ENCODE measurements at regions not wholly inside any gene's neighbourhood (a gene's known extent, or its start where the extent isn't known, plus 50 kb on each side); places are given as distances from the start of the nearest gene placed in this dataset.
"Not testable (repeated sequence)": the region's sequence is repeated elsewhere in the genome, so short reads cannot be mapped to it uniquely, and the experiment has no call there.

GRCh38 chr18:1240701-1241100 lies 336.0 kb downstream of the ADCYAP1 start:
- no peak for ATAC-seq
- intact Hi-C loops (cut with DNase I): no loop called here
- no peak for DNase-seq (ENCODE audit: low spot score)

GRCh38 chr18:1244397-1245122 lies 339.9 kb downstream of the ADCYAP1 start:
- ATAC-seq (no peak), DNase-seq (ENCODE audit: low spot score) (no peak)
- intact Hi-C loops (cut with DNase I): no loop called here

GRCh38 chr18:1246827-1247226 lies 342.2 kb downstream of the ADCYAP1 start:
- DNase-seq (ENCODE audit: low spot score) (no peak), ATAC-seq (no peak)
- intact Hi-C loops (cut with DNase I): no loop called here

GRCh38 chr18:1252534-1252933 lies 347.9 kb downstream of the ADCYAP1 start:
- DNase-seq (ENCODE audit: low spot score) (no peak), ATAC-seq (no peak)
- intact Hi-C loops (cut with DNase I): no loop called here

GRCh38 chr18:1252936-1253335 lies 348.3 kb downstream of the ADCYAP1 start:
- ATAC-seq: no peak
- intact Hi-C loops (cut with DNase I): no loop called here

GRCh38 chr18:1253827-1254226 lies 349.2 kb downstream of the ADCYAP1 start:
- no peak for DNase-seq (ENCODE audit: low spot score)
- intact Hi-C loops (cut with DNase I): no loop called here
- ATAC-seq: no peak

More at GRCh38 chr18:1252936-1253335, 348.3 kb downstream of the ADCYAP1 start:
- DNase-seq (ENCODE audit: low spot score): no peak

- intact Hi-C loops (cut with DNase I): no loop called here
- ATAC-seq (no peak), DNase-seq (ENCODE audit: low spot score) (no peak)
These were observed 356.4 kb downstream of the ADCYAP1 start for GRCh38 chr18:1261054-1261453.

GRCh38 chr18:1267021-1267420 lies 362.4 kb downstream of the ADCYAP1 start:
- intact Hi-C loops (cut with DNase I): no loop called here
- ATAC-seq: no peak
- no peak for DNase-seq (ENCODE audit: low spot score)

GRCh38 chr18:1270081-1270480 lies 365.4 kb downstream of the ADCYAP1 start:
- DNase-seq (ENCODE audit: low spot score): no peak
- ATAC-seq: no peak
- intact Hi-C loops (cut with DNase I): no loop called here

GRCh38 chr18:1273469-1273868 lies 368.8 kb downstream of the ADCYAP1 start:
- DNase-seq (ENCODE audit: low spot score) (no peak), ATAC-seq (no peak)
- intact Hi-C loops (cut with DNase I): no loop called here

- DNase-seq (ENCODE audit: low spot score) (no peak), ATAC-seq (no peak)
These were observed 387.5 kb downstream of the ADCYAP1 start for GRCh38 chr18:1292167-1292566.

GRCh38 chr18:1294229-1294628 lies 389.6 kb downstream of the ADCYAP1 start:
- no peak for ATAC-seq
- intact Hi-C loops (cut with DNase I): no loop called here
- DNase-seq (ENCODE audit: low spot score): no peak

More at GRCh38 chr18:1292167-1292566, 387.5 kb downstream of the ADCYAP1 start:
- intact Hi-C loops (cut with DNase I): no loop called here

GRCh38 chr18:1296237-1296636 lies 391.6 kb downstream of the ADCYAP1 start:
- ATAC-seq (no peak), DNase-seq (ENCODE audit: low spot score) (no peak)
- intact Hi-C loops (cut with DNase I): no loop called here

- intact Hi-C loops (cut with DNase I): no loop called here
- no peak for ATAC-seq
These were observed 398.2 kb downstream of the ADCYAP1 start for GRCh38 chr18:1302861-1303260.

GRCh38 chr18:1304392-1304992 lies 399.8 kb downstream of the ADCYAP1 start:
- DNase-seq (ENCODE audit: low spot score): no peak
- ATAC-seq: no peak
- intact Hi-C loops (cut with DNase I): no loop called here

More at GRCh38 chr18:1302861-1303260, 398.2 kb downstream of the ADCYAP1 start:
- DNase-seq (ENCODE audit: low spot score): no peak

- DNase-seq (ENCODE audit: low spot score) (no peak), ATAC-seq (no peak)
- intact Hi-C loops (cut with DNase I): no loop called here
These were observed 402.0 kb downstream of the ADCYAP1 start for GRCh38 chr18:1306641-1307040.

- no peak for ATAC-seq
- DNase-seq (ENCODE audit: low spot score): no peak
- intact Hi-C loops (cut with DNase I): no loop called here
These were observed 404.0 kb downstream of the ADCYAP1 start for GRCh38 chr18:1308686-1309085.

- ATAC-seq (no peak), DNase-seq (ENCODE audit: low spot score) (no peak)
- intact Hi-C loops (cut with DNase I): no loop called here
These were observed 406.7 kb downstream of the ADCYAP1 start for GRCh38 chr18:1311376-1311775.

GRCh38 chr18:1335345-1335744 lies 430.7 kb downstream of the ADCYAP1 start:
- DNase-seq (ENCODE audit: low spot score); intact Hi-C loops (cut with DNase I); ATAC-seq: not testable (repeated sequence)

GRCh38 chr18:1350931-1351450 lies 446.3 kb downstream of the ADCYAP1 start:
- intact Hi-C loops (cut with DNase I): no loop called here
- ATAC-seq: no peak
- DNase-seq (ENCODE audit: low spot score): no peak

GRCh38 chr18:1353025-1353424 lies 448.4 kb downstream of the ADCYAP1 start:
- intact Hi-C loops (cut with DNase I): no loop called here
- DNase-seq (ENCODE audit: low spot score): no peak
- ATAC-seq: no peak
